ENCODE measurements at regions not wholly inside any gene's neighbourhood (a gene's known extent, or its start where the extent isn't known, plus 50 kb on each side); places are given as distances from the start of the nearest gene placed in this dataset.

- no peak for ATAC-seq (ENCODE audit: low read depth)
- H3K4me2 ChIP-seq (replicated peaks; ENCODE audit: low read depth, low read length, poor library complexity, severe bottlenecking): no peak overlapping the region
- H3K9ac ChIP-seq (ENCODE audit: low read length): no peak overlapping the region
- Mint-ChIP-seq H3K4me3 (no peak overlapping the region), H3K9me3 (ENCODE audit: insufficient read depth) (peaks cover 7% of the 10 kb centered on the region), H3K27me3 (peaks cover 15% of the 10 kb centered on the region), H3K4me1 (no peaks in the 10 kb centered on the region), H3K27ac (no peak overlapping the region)
- WGBS (ENCODE audit: insufficient coverage): 24% methylated on average over 3 of the region's 8 CpGs
- no peaks in the 10 kb centered on the region for H3K4me1 ChIP-seq (ENCODE audit: control insufficient read depth in 2 of 2, insufficient read depth in 2 of 2, low read length in 2 of 2)
- TF ChIP-seq CTCF (IDR thresholded peaks at IDR 0.05) (no peak), EZH2 (IDR thresholded peaks at IDR 0.05; ENCODE audit: borderline replicate concordance, insufficient read depth, low read depth, low read length, poor library complexity, severe bottlenecking) (no peak)
- H3K9me3 ChIP-seq (ENCODE audit: control extremely low read depth in 1 of 3, control insufficient read depth in 2 of 3, insufficient read depth in 1 of 3, low read length in 2 of 3): no peaks in the 10 kb centered on the region
- no peaks in the 10 kb centered on the region for H3K36me3 ChIP-seq (replicated peaks in 1 of 2; ENCODE audit: control extremely low read depth in 1 of 2, control insufficient read depth in 1 of 2, extremely low read depth in 1 of 2, insufficient read depth in 2 of 2, low read length in 1 of 2)
- POLR2A ChIA-PET: no interaction called here
- peaks cover 0 to 4% (median 1%) of the 10 kb centered on the region in 4 experiments for H3K27me3 ChIP-seq (replicated peaks in 1 of 4; ENCODE audit: control extremely low read depth in 1 of 4, control insufficient read depth in 3 of 4, insufficient read depth in 4 of 4, low read length in 3 of 4)
- CTCF ChIA-PET: no interaction called here
- H3K27ac ChIP-seq (ENCODE audit: low read length in 2 of 2): no peak overlapping the region
- no peaks in the 10 kb centered on the region for H3K79me2 ChIP-seq (ENCODE audit: control insufficient read depth, insufficient read depth, low read length)
- H3K4me3 ChIP-seq (ENCODE audit: control extremely low read depth in 1 of 5, extremely low read depth in 1 of 5, insufficient read depth in 1 of 5, low read depth in 2 of 5, low read length in 4 of 5): no peak overlapping the region
- no peak for DNase-seq
- H2AFZ ChIP-seq (ENCODE audit: insufficient read depth, low read depth, low read length, poor library complexity, severe bottlenecking): no peak overlapping the region
- H4K20me1 ChIP-seq (ENCODE audit: control insufficient read depth, insufficient read depth, low read length, poor library complexity, severe bottlenecking): no peaks in the 10 kb centered on the region
- intact Hi-C loops (cut with micrococcal nuclease): no loop called here
Measured at GRCh38 chr10:29874606-29875269, 184.6 kb downstream of the JCAD start.

GRCh38 chr10:29873941-29874484 is 185.4 kb downstream of the JCAD start:
- H3K9ac ChIP-seq (ENCODE audit: low read length): no peak overlapping the region
- CTCF ChIA-PET: no interaction called here
- H3K4me3 ChIP-seq (ENCODE audit: control extremely low read depth in 1 of 5, extremely low read depth in 1 of 5, insufficient read depth in 1 of 5, low read depth in 2 of 5, low read length in 4 of 5): no peak overlapping the region
- no peak overlapping the region for H3K4me3 Mint-ChIP-seq
- WGBS (ENCODE audit: insufficient coverage): 69% methylated on average over 1 of the region's 1 CpG
- no peaks in the 10 kb centered on the region for H3K9me3 ChIP-seq (ENCODE audit: control extremely low read depth in 1 of 3, control insufficient read depth in 2 of 3, insufficient read depth in 1 of 3, low read length in 2 of 3)
- intact Hi-C loops (cut with micrococcal nuclease): no loop called here
- H2AFZ ChIP-seq (ENCODE audit: insufficient read depth, low read depth, low read length, poor library complexity, severe bottlenecking): no peak overlapping the region
- no peak for DNase-seq
- no peak for ATAC-seq (ENCODE audit: low read depth)
- TF ChIP-seq EZH2 (IDR thresholded peaks at IDR 0.05; ENCODE audit: borderline replicate concordance, insufficient read depth, low read depth, low read length, poor library complexity, severe bottlenecking) (no peak), CTCF (IDR thresholded peaks at IDR 0.05) (no peak)
- POLR2A ChIA-PET: no interaction called here
- H3K36me3 ChIP-seq (replicated peaks in 1 of 2; ENCODE audit: control extremely low read depth in 1 of 2, control insufficient read depth in 1 of 2, extremely low read depth in 1 of 2, insufficient read depth in 2 of 2, low read length in 1 of 2): no peaks in the 10 kb centered on the region
- H3K9me3 Mint-ChIP-seq (ENCODE audit: insufficient read depth): peaks cover 7% of the 10 kb centered on the region
- H3K79me2 ChIP-seq (ENCODE audit: control insufficient read depth, insufficient read depth, low read length): no peaks in the 10 kb centered on the region
- no peaks in the 10 kb centered on the region for H3K4me1 Mint-ChIP-seq
- peaks cover 15% of the 10 kb centered on the region for H3K27me3 Mint-ChIP-seq
- H4K20me1 ChIP-seq (ENCODE audit: control insufficient read depth, insufficient read depth, low read length, poor library complexity, severe bottlenecking): no peaks in the 10 kb centered on the region
- H3K4me1 ChIP-seq (ENCODE audit: control insufficient read depth in 2 of 2, insufficient read depth in 2 of 2, low read length in 2 of 2): no peaks in the 10 kb centered on the region
- no peak overlapping the region for H3K27ac ChIP-seq (ENCODE audit: low read length in 2 of 2)
- peaks cover 0 to 4% (median 1%) of the 10 kb centered on the region in 4 experiments for H3K27me3 ChIP-seq (replicated peaks in 1 of 4; ENCODE audit: control extremely low read depth in 1 of 4, control insufficient read depth in 3 of 4, insufficient read depth in 4 of 4, low read length in 3 of 4)
- no peak overlapping the region for H3K27ac Mint-ChIP-seq
- H3K4me2 ChIP-seq (replicated peaks; ENCODE audit: low read depth, low read length, poor library complexity, severe bottlenecking): no peak overlapping the region

All from B cell (primary cell).